Right kidney (tissue), 1 donor: ENCODE measurements at regions not wholly inside any gene's neighbourhood (a gene's known extent, or its start where the extent isn't known, plus 50 kb on each side); places are given as distances from the start of the nearest gene placed in this dataset.
"Not testable (repeated sequence)": the region's sequence is repeated elsewhere in the genome, so short reads cannot be mapped to it uniquely, and the experiment has no call there.

Experiments
- DNase-seq: peaks from one replicate; pipeline ENCODE4 v3.0.0-alpha.2; 2016

DNA sequence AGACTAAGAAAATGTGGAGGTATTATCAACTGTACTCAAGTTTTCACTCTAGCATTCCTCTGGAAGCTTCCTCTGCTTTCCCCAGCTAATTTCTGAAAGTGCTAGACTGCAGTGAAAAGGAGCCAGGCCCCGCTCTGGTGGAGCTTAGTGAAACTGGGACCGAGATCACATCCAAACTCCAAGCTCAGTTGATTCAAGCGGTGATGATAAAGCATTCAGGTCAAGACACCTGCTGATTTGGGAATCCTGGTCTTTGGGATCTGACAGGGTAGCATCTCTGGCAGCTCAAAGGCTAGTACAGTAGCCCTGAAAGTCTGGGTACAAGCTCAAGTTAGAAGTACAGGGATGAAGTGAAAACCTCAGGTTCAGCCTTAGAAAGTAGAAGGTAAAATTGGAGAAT lies 120.2 kb upstream of the CRIM1 start:
- no peak for DNase-seq

DNA sequence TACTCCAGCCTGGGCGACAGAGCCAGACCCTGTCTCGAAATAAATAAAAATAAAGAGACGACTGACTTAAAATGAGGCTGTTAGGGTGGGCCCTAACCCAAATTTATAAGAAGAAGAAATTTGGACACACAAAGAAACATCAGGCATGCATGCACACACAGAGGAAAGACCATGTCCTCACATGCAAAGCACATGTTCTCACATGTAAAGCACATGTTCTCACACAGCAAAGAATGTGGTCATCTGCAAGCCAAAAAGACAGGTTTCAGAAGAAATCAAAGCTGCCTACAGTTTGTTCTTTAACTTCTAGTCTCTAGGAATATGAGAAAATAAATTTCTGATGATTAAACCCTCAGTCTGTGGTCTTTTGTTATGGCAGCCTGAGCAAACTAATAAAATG lies 132.3 kb upstream of the CRIM1 start:
- DNase-seq: no peak

DNA sequence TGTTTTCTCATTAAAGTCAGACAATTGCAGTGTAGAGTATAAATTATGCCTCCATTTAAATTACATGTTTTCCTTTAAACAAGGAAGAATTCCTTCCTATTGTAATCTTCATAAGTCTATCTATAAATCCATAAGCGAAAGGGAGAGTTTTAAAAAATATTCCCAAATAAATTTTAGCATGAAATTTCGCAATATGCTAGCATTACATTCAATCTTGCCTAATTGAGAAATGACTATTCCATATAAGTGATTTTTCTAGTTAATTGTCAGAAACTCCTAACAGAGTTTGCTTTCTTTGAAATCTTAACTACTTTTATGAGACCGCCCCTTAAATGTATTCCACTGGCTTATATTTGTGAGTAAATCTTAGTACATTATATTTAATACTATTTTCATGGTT lies 133.1 kb upstream of the CRIM1 start:
- DNase-seq: no peak

DNA sequence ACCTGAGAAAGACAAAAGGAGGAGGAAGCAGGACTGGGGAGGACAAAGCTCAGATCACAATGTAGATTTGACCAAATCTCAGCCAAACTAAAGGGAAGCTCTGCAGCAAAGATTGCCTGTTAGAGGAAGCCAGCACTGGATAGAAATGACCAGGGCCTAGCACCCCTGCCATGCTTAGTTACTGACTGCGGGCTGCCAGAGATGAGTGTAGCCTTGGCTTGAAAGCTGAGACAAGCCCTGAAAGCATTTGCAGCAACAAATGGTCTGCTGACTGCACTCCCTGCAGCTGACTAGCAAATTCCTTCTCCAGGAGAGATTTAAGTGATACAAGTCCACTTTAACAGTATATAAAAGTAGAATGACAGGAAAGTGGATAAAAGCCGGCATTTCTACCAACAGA lies 140.9 kb upstream of the CRIM1 start:
- DNase-seq: no peak

DNA sequence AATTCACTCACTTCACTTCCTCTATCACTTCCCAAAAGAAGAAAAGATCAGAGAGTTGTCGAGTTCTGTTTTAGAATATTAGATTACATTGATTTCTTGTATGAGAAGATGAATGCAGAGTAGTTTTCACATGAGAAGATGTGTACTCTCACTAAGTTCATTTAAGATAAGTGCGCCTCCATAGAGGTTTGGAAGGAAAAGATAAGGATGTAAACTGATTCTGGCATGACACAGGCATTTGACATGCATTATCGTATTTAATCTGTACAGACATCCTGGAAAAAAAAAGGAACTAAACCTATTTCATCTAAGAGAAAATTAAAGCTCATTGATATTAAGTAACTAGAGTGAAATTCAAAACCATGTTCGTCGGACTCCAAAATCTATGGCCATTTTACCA lies 152.2 kb upstream of the CRIM1 start:
- DNase-seq: no peak

DNA sequence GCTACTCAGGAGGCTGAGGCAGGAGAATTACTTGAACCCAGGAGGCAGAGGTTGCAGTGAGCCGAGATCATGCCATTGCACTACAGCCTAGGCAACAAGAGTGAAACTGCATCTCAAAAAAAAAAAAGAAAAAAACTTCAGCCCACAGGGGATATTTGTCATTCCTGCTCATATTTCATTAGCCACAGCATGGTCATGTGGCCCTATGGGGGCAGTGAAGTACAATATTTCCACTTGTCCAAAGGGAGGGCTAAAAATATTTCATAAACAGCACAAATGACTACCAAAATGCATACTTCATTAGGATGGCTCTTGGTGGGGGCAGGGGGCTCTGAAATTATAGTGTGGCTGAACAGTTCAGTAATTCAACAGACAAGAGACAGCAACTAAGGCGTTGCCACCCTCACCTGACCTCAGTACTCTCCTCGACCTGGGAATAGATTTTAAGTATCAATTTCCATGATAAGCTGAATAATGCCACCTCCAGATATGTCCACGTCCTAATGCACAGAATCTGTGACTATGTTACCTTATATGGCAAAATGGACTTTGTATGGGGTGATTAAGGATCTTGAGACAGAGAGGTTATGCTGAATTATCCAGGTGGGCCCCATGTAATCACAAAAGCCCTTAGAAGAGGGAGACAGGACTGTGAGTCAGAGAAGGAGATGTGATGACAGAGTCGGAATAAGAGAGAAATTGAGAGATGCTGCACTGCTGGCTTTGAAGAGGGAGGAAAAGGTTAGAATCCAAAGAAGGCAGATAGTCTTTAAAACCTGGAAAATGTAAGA lies 158.2 kb upstream of the CRIM1 start:
- no peak for DNase-seq

DNA sequence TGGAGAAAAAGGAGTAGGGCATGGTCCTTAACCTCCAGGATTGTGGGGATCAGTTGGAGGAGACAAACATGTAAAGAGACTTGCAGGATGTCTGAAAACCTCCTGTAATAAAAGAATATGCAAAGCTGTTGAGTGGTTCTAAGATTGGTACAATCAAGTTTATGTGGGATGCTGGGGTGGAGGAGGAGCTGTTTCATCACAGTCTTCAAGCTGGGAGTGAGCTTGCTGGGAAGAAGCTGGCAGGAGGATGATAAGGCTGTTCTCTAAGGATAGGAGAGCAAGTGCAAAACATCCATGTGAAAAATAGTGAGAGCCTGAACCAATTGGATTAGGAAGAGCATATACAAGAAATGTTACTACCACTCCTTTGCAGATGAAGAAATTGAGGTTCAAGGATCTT lies 161.9 kb upstream of the CRIM1 start:
- no peak for DNase-seq

DNA sequence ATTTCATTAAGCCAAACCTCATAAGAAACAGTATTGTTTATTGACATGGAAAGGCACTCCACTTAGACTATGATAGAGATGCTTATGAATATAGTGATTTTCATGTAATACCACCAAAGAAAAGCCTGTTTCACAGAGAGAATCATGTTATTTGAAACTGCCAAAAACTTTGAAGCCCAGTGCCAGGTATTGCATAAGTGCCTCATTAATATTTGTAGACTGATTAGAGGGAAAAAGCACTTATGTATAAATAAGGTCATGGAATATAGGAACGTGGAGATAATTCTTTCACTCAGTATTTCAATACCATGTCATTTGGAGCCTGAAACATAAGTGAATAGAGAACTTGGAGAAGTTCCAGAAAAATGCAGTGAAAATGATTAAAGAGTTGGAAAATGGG lies 162.6 kb upstream of the CRIM1 start:
- no peak for DNase-seq

DNA sequence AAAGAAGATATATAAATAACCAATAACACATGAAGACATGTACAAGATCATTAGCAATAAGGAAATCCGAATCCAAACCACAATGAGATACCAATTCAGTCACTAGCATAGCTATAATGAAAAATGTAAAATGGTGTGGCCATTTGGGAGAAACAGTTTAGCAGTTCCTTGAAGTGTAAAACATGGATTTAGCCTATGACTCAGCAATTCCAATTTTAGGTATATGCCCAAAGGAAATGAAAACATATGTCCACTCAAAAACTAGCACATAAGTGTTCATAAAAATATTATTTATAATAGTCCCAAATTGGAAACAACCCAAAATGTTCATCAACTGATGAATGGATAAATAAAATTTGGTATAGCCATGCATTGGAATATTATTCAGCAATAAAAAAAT lies 165.5 kb upstream of the CRIM1 start:
- no peak for DNase-seq

DNA sequence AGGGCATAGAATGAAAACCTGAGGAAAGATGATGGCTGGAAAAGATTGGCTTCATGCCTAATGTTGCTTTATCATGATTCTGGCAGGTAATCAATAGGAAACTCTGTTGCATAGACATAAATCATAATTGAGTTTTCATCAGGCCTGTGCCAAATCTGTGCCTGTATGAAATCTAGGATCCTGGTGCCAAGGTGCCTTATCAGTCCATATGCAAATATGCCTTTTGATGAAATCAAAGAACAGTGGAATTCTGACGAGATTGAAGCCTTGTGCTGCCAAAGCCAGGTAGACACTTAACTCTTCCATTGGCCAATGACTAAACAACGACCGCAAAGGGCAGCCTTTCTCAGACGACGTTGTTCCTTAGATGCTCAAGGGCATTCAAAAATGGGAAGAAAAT lies 170.0 kb upstream of the CRIM1 start:
- no peak for DNase-seq

DNA sequence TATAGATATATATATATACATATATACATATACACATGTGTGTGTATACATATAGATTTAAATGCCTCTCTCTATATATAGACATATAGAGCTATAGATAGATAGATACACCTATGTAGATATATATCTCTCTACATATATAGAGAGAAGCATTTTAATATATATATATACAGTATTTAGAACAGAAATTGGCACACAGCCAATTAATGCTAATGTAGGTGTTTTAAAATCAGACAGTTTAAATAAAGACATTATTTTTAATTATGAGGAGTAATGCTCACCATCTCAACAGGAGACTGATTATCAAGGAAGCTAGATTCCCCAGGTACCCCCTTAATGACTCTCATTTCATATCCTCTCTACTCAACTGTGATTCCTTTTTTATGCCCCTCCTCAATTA lies 170.7 kb upstream of the CRIM1 start:
- DNase-seq: no peak

DNA sequence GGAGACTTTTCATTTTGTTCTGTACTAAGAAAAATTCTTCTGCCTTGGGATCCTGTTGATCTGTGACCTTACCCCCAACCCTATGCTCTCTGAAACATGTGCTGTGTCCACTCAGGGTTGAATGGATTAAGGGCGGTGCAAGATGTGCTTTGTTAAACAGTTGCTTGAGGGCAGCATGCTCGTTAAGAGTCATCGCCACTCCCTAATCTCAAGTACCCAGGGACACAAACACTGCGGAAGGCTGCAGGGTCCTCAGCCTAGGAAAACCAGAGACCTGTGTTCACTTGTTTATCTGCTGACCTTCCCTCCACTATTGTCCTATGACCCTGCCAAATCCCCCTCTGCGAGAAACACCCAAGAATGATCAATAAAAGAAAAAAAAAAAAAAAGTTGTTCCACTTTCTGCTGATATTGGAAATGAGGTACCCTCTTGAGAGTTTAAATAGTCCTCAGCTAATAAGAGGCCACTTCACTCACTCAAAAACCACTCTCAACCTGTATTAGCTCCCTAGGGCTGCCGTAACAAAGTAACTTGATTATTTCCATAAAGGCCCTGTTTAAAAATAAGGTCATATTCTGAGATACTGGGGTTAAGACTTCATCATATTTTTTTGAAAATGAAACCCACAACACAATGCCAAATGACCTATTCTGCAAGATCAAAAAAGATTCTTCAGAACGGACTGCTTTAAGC lies 174.6 kb upstream of the CRIM1 start:
- DNase-seq: not testable (repeated sequence)

DNA sequence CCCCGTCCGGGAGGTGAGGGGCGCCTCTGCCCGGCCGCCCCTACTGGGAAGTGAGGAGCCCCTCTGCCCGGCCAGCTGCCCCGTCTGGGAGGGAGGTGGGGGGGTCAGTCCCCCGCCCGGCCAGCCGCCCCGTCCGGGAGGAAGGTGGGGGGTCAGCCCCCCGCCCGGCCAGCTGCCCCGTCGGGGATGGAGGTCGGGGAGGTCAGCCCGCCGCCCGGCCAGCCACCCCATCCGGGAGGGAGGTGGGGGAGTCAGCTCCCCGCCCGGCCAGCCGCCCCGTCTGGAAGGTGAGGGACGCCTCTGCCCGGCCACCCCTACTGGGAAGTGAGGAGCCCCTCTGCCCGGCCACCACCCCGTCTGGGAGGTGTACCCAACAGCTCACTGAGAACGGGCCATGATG lies 175.3 kb upstream of the CRIM1 start:
- not testable (repeated sequence) for DNase-seq

DNA sequence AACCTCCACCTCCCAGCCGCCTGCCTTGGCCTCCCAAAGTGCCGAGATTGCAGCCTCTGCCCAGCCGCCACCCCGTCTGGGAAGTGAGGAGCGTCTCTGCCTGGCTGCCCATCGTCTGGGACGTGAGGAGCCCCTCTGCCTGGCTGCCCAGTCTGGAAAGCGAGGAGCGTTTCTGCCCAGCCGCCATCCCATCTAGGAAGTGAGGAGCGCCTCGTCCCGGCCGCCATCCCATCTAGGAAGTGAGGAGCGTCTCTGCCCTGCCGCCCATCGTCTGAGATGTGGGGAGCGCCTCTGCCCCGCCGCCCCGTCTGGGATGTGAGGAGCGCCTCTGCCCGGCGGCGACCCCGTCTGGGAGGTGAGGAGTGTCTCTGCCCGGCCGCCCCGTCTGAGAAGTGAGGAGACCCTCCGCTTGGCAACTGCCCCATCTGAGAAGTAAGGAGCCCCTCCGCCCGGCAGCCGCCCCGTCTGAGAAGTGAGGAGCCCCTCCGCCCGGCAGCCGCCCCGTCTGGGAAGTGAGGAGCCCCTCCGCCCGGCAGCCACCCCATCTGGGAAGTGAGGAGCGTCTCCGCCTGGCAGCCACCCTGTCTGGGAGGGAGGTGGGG lies 175.8 kb upstream of the CRIM1 start:
- DNase-seq: not testable (repeated sequence)

DNA sequence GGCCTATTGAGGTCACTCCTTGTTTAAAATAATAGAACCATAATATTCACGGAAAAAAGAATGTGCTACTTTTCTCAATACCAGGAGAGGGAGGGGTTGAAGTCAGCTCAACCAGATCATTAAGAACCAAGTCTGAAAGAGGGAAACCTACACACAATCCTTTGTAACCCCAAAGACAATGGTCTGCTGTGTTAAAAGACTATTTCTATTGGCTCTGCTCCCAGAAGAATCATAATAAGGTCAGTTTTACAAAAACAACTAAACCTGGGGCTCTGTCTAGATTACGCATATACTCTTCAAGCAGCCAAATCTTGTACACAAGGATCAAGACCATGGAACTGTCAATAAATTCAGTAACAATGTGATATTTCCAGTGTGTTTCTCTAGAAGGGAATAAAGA lies 177.2 kb upstream of the CRIM1 start:
- DNase-seq: no peak

DNA sequence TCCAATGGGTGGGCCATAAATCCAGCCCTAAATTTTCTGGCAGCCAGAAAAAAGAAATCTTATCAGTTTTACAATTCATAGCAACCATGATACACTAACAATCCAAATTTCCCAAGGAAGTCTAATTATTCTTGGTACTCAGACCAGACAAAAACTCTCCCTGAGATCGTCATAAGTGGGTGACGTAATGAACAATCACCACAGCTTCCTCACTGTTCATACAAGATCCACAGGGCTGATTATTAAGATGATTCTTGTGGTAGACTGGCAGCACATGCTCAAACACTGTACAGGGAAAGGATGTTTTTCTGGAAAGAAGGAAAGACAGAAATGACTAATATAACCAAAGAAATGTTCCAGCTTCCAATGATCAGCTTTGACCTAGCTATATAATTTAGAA lies 178.3 kb upstream of the CRIM1 start:
- no peak for DNase-seq

DNA sequence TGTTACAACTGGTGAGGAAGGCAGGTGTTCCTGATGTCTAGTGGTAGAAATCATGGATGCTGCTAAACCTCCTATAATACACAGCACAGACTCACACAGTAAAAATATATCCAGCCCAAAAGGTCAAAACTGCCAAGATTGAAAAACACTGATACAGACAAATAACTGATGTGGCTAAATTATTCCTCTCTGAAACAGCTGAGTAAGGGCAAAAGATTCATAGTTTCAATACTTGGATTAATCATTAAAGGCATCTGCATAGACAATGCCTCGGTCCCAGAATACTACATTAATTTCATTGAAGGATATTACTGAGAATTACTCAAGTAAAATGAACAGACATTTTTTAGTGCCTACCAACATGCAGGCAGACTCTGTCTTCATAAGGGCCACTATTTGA lies 180.7 kb upstream of the CRIM1 start:
- no peak for DNase-seq

DNA sequence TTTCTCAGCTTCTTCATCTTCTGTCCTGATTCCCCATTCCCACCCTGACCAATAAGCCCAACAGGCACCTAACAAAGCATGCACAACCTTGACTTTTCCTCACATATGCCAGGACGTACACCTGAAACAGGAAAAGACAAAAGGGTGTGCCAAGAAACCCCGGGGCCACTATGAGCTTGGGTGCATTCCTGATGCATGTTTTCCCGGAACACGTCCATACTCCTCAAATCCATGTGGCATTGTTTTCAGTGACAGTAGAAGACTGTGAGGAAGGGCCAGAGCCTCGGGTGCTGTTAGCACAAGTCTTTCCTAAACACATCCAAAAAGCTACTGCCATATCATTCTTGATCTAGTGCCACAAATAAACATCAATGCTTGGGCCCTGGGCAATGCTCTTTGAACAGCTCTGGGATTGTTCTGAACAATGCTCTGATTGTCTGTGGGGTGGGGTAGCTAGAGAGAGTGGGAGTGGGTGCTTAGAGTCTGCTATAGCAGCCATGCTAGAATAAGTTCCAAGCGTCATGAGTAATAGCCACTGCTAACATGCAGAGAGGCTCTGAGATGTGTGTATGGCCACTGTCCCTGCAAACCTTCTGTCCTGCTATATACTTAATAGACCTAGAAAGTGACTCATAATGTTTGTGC lies 181.7 kb upstream of the CRIM1 start:
- no peak for DNase-seq

DNA sequence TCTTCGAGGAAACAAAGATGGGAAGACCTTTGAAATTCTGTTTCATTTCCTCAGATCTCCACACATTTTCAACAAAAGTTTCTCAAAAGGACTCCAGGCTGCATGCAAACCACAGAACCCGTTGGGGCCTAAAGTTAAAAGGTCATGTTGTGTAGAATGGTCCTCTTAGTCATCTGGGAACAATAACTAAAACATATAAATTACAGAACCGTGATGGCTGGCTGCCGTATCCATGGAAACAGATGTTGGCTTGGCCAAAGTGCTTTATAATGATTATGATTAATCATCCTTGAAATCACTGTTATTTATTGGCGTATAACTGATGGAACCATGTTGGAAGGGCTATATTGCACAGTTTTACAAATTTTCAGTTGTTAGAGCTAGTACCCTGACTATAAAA lies 182.8 kb upstream of the CRIM1 start:
- DNase-seq: no peak

DNA sequence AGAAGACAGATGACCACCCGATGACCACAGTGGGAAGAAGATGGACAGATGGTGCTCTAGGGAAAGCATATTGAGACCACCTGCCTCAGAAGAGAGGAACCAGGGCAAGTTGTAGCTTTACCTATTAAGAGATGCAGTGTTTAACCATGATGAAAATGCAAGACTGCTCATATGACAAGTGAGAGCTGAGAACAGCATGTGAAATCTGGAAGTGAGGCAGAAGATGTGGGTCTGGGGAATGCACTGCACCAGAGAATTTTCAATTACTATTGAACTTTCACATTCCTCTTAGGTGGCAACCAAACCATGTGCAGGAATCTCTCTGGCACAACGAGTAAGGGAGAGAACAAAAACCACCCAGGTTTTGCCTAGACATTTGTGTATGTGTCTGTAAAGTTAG lies 184.8 kb upstream of the CRIM1 start:
- no peak for DNase-seq

DNA sequence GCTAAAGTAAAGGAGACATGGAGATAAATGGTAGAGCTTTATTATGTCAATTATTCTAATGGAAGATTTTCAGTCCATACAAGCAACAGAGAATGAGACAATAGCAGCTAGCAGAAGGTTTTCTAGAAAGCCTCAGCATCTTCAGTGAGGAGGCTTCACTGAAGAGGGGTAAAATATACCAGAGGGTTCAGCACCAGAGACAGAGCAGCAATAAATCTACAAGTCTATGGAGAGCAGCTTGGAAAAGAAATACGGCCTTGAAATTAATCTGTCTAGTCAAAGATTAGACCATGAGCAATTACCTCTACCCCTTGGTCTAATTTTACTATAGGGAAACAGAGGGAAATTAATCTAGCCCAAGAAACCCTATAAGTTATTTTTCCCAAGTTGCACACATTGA lies 185.7 kb upstream of the CRIM1 start:
- DNase-seq: no peak

DNA sequence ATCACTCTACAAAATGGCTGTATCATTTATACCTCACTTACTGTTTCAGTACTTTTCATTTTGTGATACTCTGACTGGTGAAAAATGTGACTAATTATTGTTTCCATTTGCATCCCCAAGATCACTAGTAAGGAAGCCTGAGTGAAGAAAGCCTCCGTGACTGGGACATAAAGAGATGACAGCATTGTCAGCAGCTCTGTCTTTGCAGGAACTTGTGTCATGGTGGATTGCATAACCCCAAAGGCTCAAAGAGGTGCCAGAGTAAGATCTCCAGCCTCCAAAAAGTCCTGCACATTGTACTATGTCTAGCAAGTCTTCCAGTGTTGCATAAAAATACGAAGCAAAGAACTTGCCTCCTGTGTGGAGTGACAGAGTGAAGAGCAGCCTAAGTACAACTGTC lies 187.5 kb upstream of the CRIM1 start:
- no peak for DNase-seq

DNA sequence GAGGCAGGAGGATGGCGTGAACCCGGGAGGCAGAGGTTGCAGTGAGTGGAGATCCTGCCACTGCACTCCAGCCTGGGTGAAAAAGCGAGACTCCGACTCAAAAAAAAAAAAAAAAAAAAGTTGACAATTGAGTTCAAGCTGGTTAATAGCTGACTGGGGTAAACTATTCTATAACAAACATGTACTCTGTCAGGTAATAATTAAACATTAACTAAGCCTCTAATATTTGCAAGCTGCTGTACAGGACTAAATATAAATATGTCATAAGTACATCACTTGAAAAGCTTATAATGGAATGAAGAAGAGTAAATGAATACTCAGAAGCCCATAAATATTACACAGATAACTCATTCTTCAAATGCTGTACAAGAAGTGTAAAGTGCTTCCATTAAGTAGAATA lies 190.4 kb upstream of the CRIM1 start:
- DNase-seq: no peak
